H9 (cell line): ENCODE measurements at regions not wholly inside any gene's neighbourhood (a gene's known extent, or its start where the extent isn't known, plus 50 kb on each side); places are given as distances from the start of the nearest gene placed in this dataset.

Source experiments
- DNase-seq: peaks from one replicate; pipeline ENCODE4 v3.0.0-alpha.2; 2017
- H2AFZ ChIP-seq: one replicate; pipeline ENCODE4 v1.6.1; 2013; ENCODE audit warnings: mild to moderate bottlenecking, low read length, control low read depth, moderate library complexity
- H2AK5ac ChIP-seq: 2 replicates; pipeline ENCODE4 v1.6.1; 2013; ENCODE audit warnings: low read length, control low read depth, mixed read lengths; ENCODE audit not compliant: insufficient read length
- H2BK120ac ChIP-seq: one replicate; pipeline ENCODE4 v1.6.1; 2013; ENCODE audit warnings: low read depth, mild to moderate bottlenecking, low read length, control low read depth, inconsistent platforms; ENCODE audit not compliant: poor library complexity, severe bottlenecking
- H2BK12ac ChIP-seq: 2 replicates; pipeline ENCODE4 v1.6.1; 2013; ENCODE audit warnings: low read length, control low read depth, mixed read lengths, low read depth; ENCODE audit not compliant: insufficient read length
- H2BK15ac ChIP-seq: 2 replicates; pipeline ENCODE4 v1.6.1; 2013; ENCODE audit warnings: low read depth, low read length, control low read depth
- H2BK20ac ChIP-seq: one replicate; pipeline ENCODE4 v1.6.1; 2013; ENCODE audit warnings: low read depth, mild to moderate bottlenecking, low read length, control low read depth, inconsistent platforms; ENCODE audit not compliant: poor library complexity, severe bottlenecking
- H2BK5ac ChIP-seq: 2 replicates; pipeline ENCODE4 v1.6.1; 2013; ENCODE audit warnings: low read length, control low read depth, mixed read lengths; ENCODE audit not compliant: insufficient read length
- H3K14ac ChIP-seq: 2 replicates; pipeline ENCODE4 v1.6.1; 2013; ENCODE audit warnings: low read length, control low read depth; ENCODE audit not compliant: insufficient read depth
- H3K18ac ChIP-seq: 2 replicates; pipeline ENCODE4 v1.6.1; 2013; ENCODE audit warnings: low read depth, mild to moderate bottlenecking, mixed read lengths, low read length, control low read depth; ENCODE audit not compliant: insufficient read length
- H3K23ac ChIP-seq: 2 replicates; pipeline ENCODE4 v1.6.1; 2013; ENCODE audit warnings: low read length, control low read depth, mixed read lengths, low read depth; ENCODE audit not compliant: insufficient read length
- H3K23me2 ChIP-seq: 2 replicates; pipeline ENCODE4 v1.6.1; 2013; ENCODE audit warnings: low read depth, mild to moderate bottlenecking, mixed read lengths, low read length, control low read depth; ENCODE audit not compliant: insufficient read length, poor library complexity, severe bottlenecking
- H3K27ac ChIP-seq: 2 replicates; pipeline ENCODE4 v1.5.1; 2013; ENCODE audit warnings: low read length, control low read depth, mixed read lengths, low read depth; ENCODE audit not compliant: insufficient read length
- H3K27me3 ChIP-seq: 2 replicates; pipeline ENCODE4 v1.6.1; 2013; ENCODE audit warnings: low read length, control low read depth, inconsistent platforms; ENCODE audit not compliant: insufficient read depth
- H3K4ac ChIP-seq: 2 replicates; pipeline ENCODE4 v1.6.1; 2013; ENCODE audit warnings: low read depth, mild to moderate bottlenecking, control low read depth, inconsistent platforms, low read length, moderate library complexity
- H3K4me1 ChIP-seq: 2 replicates; pipeline ENCODE4 v1.6.1; 2013; ENCODE audit warnings: low read length, control low read depth, inconsistent platforms; ENCODE audit not compliant: insufficient read depth
- H3K4me2 ChIP-seq: 2 replicates; pipeline ENCODE4 v1.6.1; 2013; ENCODE audit warnings: low read length, control low read depth, mixed read lengths; ENCODE audit not compliant: insufficient read length, insufficient read depth
- H3K56ac ChIP-seq: 2 replicates; pipeline ENCODE4 v1.6.1; 2013; ENCODE audit warnings: low read depth, mild to moderate bottlenecking, mixed read lengths, low read length, control low read depth; ENCODE audit not compliant: insufficient read length
- H3K79me1 ChIP-seq: 2 replicates; pipeline ENCODE4 v1.6.1; 2013; ENCODE audit warnings: low read depth, mild to moderate bottlenecking, moderate library complexity, low read length, control low read depth, inconsistent platforms; ENCODE audit not compliant: insufficient read depth, poor library complexity, severe bottlenecking
- H3K79me2 ChIP-seq: 2 replicates; pipeline ENCODE4 v1.6.1; 2013; ENCODE audit warnings: low read length, control low read depth, inconsistent platforms; ENCODE audit not compliant: insufficient read depth
- H3K9ac ChIP-seq: 2 replicates; pipeline ENCODE4 v1.6.1; 2013; ENCODE audit warnings: low read length, control low read depth, mixed read lengths; ENCODE audit not compliant: insufficient read length; ENCODE audit errors: extremely low read depth
- H3K9me3 ChIP-seq: one replicate; pipeline ENCODE4 v1.6.1; 2013; ENCODE audit warnings: low read depth, low read length, inconsistent platforms; ENCODE audit not compliant: control insufficient read depth
- H3T11ph ChIP-seq: one replicate; pipeline ENCODE4 v1.6.1; 2013; ENCODE audit warnings: mild to moderate bottlenecking, low read length, control low read depth, inconsistent platforms
- H4K20me1 ChIP-seq: one replicate; pipeline ENCODE4 v1.6.1; 2013; ENCODE audit not compliant: control insufficient read depth, insufficient read length, insufficient read depth
- H4K5ac ChIP-seq: 2 replicates; pipeline ENCODE4 v1.6.1; 2013; ENCODE audit warnings: low read depth, mild to moderate bottlenecking, mixed read lengths, low read length, control low read depth; ENCODE audit not compliant: insufficient read length
- H4K8ac ChIP-seq: replicated peaks from 2 replicates; pipeline ENCODE4 v1.6.1; 2013; ENCODE audit warnings: low read length, control low read depth, mixed read lengths, low read depth; ENCODE audit not compliant: insufficient read length
- H4K91ac ChIP-seq: 2 replicates; pipeline ENCODE4 v1.6.1; 2013; ENCODE audit warnings: low read depth, mild to moderate bottlenecking, moderate library complexity, mixed read lengths, low read length, control low read depth; ENCODE audit not compliant: insufficient read length
- H3K27ac Mint-ChIP-seq, 3 experiments: 2 replicates in 2 of 3; 3 replicates in 1 of 3; pipeline ENCODE4 v1.8.0; 2020 to 2021; ENCODE audit warnings: mixed read lengths in 3 of 3, mild to moderate bottlenecking in 1 of 3, moderate library complexity in 1 of 3
- H3K27me3 Mint-ChIP-seq: 2 replicates; pipeline ENCODE4 v1.8.0; 2021; ENCODE audit warnings: low read depth, mild to moderate bottlenecking, moderate library complexity, mixed read lengths
- H3K36me3 Mint-ChIP-seq, 3 experiments: 2 replicates in 2 of 3; 3 replicates in 1 of 3; pipeline ENCODE4 v1.8.0; 2020 to 2021; ENCODE audit warnings: low read depth in 3 of 3, mixed read lengths in 3 of 3; ENCODE audit not compliant: insufficient read depth in 1 of 3
- H3K4me1 Mint-ChIP-seq, 2 experiments: 2 replicates each; pipeline ENCODE4 v1.8.0; 2020; ENCODE audit warnings: mixed read lengths in 2 of 2
- H3K4me3 Mint-ChIP-seq, 2 experiments: 2 replicates in 1 of 2; 3 replicates in 1 of 2; pipeline ENCODE4 v1.8.0; 2020 to 2021; ENCODE audit warnings: mild to moderate bottlenecking in 2 of 2, mixed read lengths in 2 of 2, moderate library complexity in 1 of 2
- H3K9me3 Mint-ChIP-seq, 2 experiments: 2 replicates in 1 of 2; 3 replicates in 1 of 2; pipeline ENCODE4 v1.8.0; 2020; ENCODE audit warnings: mild to moderate bottlenecking in 2 of 2, mixed read lengths in 2 of 2, moderate library complexity in 1 of 2
- WGBS: extraction: QIAGEN DNeasy Blood & Tissue Kit; methylation state at CpG from one replicate; pipeline ENCODE4 v1.1.7; 2013; ENCODE audit warnings: missing lambda C conversion rate, low lambda C conversion rate, mixed read lengths; ENCODE audit not compliant: insufficient read length; ENCODE audit errors: extremely low coverage; 5-methylcytosine and 5-hydroxymethylcytosine counted together
- TF ChIP-seq, protein P1 (sequence below): fragments of 200-600 bp; sonication (generic); conservative IDR thresholded peaks from 3 replicates; pipeline ENCODE4 v1.8.0; 2021; ENCODE audit warnings: antibody characterized with exemption, mild to moderate bottlenecking

DNA sequence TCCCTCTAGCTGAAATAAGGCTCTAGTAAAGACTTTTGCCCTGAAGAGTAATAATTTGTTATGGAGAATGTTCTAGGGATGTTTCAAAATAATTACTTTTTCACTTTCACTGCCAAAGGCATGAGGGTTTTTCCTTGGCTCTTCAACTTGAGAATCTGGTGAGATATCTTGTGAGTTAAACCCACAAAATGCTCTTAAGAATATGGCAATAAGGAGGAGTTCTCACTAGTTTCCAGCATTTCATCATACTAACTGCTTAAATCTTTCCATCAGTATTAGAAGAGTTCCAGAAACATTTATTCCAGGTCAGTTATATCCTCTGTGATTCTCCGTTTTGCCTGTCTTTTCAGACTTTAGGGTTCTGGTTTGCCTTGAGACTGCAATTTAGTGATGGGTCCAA, 785.6 kb upstream of the GJE1 start:
- no peak overlapping the region for H3T11ph ChIP-seq
- no peak overlapping the region for H3K18ac ChIP-seq
- Mint-ChIP-seq H3K36me3 (no peaks in the 10 kb centered on the region; a peak in 1 of 7 replicates), H3K27me3 (no peaks in the 10 kb centered on the region), H3K9me3 (no peaks in the 10 kb centered on the region; a peak in 1 of 5 replicates), H3K4me1 (no peaks in the 10 kb centered on the region), H3K27ac (no peak overlapping the region; a peak in 1 of 7 replicates), H3K4me3 (no peak overlapping the region)
- H2BK20ac ChIP-seq: no peak overlapping the region
- WGBS: no CpG with 5 or more reads among the region's 1 CpG
- H2BK5ac ChIP-seq: no peak overlapping the region
- H3K4ac ChIP-seq: no peak overlapping the region
- no peak overlapping the region for H4K91ac ChIP-seq
- no peak overlapping the region for H2AFZ ChIP-seq
- DNase-seq: no peak
- no peak overlapping the region for H2BK120ac ChIP-seq
- no peak overlapping the region for H3K23ac ChIP-seq
- no peak overlapping the region for H4K5ac ChIP-seq
- no peaks in the 10 kb centered on the region for H3K79me1 ChIP-seq
- H4K20me1 ChIP-seq: no peaks in the 10 kb centered on the region
- no peaks in the 10 kb centered on the region for H3K9me3 ChIP-seq
- H3K4me2 ChIP-seq: no peak overlapping the region
- H4K8ac ChIP-seq: no peak overlapping the region
- no peak overlapping the region for H3K9ac ChIP-seq
- H2AK5ac ChIP-seq: no peak overlapping the region
- H3K4me1 ChIP-seq: no peaks in the 10 kb centered on the region
- H3K23me2 ChIP-seq: no peaks in the 10 kb centered on the region
- no peaks in the 10 kb centered on the region for H3K27me3 ChIP-seq
- H2BK15ac ChIP-seq: no peak overlapping the region
- TF ChIP-seq, protein P1, sequence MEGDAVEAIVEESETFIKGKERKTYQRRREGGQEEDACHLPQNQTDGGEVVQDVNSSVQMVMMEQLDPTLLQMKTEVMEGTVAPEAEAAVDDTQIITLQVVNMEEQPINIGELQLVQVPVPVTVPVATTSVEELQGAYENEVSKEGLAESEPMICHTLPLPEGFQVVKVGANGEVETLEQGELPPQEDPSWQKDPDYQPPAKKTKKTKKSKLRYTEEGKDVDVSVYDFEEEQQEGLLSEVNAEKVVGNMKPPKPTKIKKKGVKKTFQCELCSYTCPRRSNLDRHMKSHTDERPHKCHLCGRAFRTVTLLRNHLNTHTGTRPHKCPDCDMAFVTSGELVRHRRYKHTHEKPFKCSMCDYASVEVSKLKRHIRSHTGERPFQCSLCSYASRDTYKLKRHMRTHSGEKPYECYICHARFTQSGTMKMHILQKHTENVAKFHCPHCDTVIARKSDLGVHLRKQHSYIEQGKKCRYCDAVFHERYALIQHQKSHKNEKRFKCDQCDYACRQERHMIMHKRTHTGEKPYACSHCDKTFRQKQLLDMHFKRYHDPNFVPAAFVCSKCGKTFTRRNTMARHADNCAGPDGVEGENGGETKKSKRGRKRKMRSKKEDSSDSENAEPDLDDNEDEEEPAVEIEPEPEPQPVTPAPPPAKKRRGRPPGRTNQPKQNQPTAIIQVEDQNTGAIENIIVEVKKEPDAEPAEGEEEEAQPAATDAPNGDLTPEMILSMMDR: no peak
- H3K14ac ChIP-seq: no peak overlapping the region
- H2BK12ac ChIP-seq: no peak overlapping the region
- H3K56ac ChIP-seq: no peak overlapping the region
- no peaks in the 10 kb centered on the region for H3K79me2 ChIP-seq
- no peak overlapping the region for H3K27ac ChIP-seq
